ENCODE measurements at regions not wholly inside any gene's neighbourhood (a gene's known extent, or its start where the extent isn't known, plus 50 kb on each side); places are given as distances from the start of the nearest gene placed in this dataset.

- in situ Hi-C loops (cut with HindIII; ENCODE audit: low sequenced_read_pairs): no loop called here
Measured at GRCh38 chr4:152168987-152169616, 366.8 kb downstream of the FBXW7 start.

GRCh38 chr4:152166567-152166966 is 369.3 kb downstream of the FBXW7 start:
- in situ Hi-C loops (cut with HindIII; ENCODE audit: low sequenced_read_pairs): no loop called here
- no peak for DNase-seq (ENCODE audit: low spot score)

More at GRCh38 chr4:152168987-152169616, 366.8 kb downstream of the FBXW7 start:
- DNase-seq (ENCODE audit: low spot score): no peak

GRCh38 chr4:152165846-152166245 is 370.0 kb downstream of the FBXW7 start:
- no peak for DNase-seq (ENCODE audit: low spot score)
- in situ Hi-C loops (cut with HindIII; ENCODE audit: low sequenced_read_pairs): no loop called here

GRCh38 chr4:152165146-152165545 is 370.7 kb downstream of the FBXW7 start:
- no peak for DNase-seq (ENCODE audit: low spot score)
- in situ Hi-C loops (cut with HindIII; ENCODE audit: low sequenced_read_pairs): no loop called here

- no peak for DNase-seq (ENCODE audit: low spot score)
- in situ Hi-C loops (cut with HindIII; ENCODE audit: low sequenced_read_pairs): no loop called here
Measured at GRCh38 chr4:152164561-152164960, 371.3 kb downstream of the FBXW7 start.

GRCh38 chr4:152162331-152162697 is 373.6 kb downstream of the FBXW7 start:
- no peak for DNase-seq (ENCODE audit: low spot score)
- in situ Hi-C loops (cut with HindIII; ENCODE audit: low sequenced_read_pairs): no loop called here

GRCh38 chr4:152161676-152162330 is 374.1 kb downstream of the FBXW7 start:
- in situ Hi-C loops (cut with HindIII; ENCODE audit: low sequenced_read_pairs): no loop called here
- DNase-seq (ENCODE audit: low spot score): no peak

- no peak for DNase-seq (ENCODE audit: low spot score)
- in situ Hi-C loops (cut with HindIII; ENCODE audit: low sequenced_read_pairs): no loop called here
Measured at GRCh38 chr4:152160225-152160800, 375.6 kb downstream of the FBXW7 start.

- in situ Hi-C loops (cut with HindIII; ENCODE audit: low sequenced_read_pairs): no loop called here
- DNase-seq (ENCODE audit: low spot score): no peak
Measured at GRCh38 chr4:152159773-152160172, 376.1 kb downstream of the FBXW7 start.

- no peak for DNase-seq (ENCODE audit: low spot score)
- in situ Hi-C loops (cut with HindIII; ENCODE audit: low sequenced_read_pairs): no loop called here
Measured at GRCh38 chr4:152158225-152158624, 377.7 kb downstream of the FBXW7 start.

GRCh38 chr4:152157629-152158028 is 378.3 kb downstream of the FBXW7 start:
- no peak for DNase-seq (ENCODE audit: low spot score)
- in situ Hi-C loops (cut with HindIII; ENCODE audit: low sequenced_read_pairs): no loop called here

- in situ Hi-C loops (cut with HindIII; ENCODE audit: low sequenced_read_pairs): no loop called here
- DNase-seq (ENCODE audit: low spot score): no peak
Measured at GRCh38 chr4:152156442-152156841, 379.4 kb downstream of the FBXW7 start.

GRCh38 chr4:152155070-152155469 is 380.8 kb downstream of the FBXW7 start:
- in situ Hi-C loops (cut with HindIII; ENCODE audit: low sequenced_read_pairs): no loop called here
- DNase-seq (ENCODE audit: low spot score): no peak

GRCh38 chr4:152154433-152154832 is 381.5 kb downstream of the FBXW7 start:
- in situ Hi-C loops (cut with HindIII; ENCODE audit: low sequenced_read_pairs): no loop called here
- no peak for DNase-seq (ENCODE audit: low spot score)

- in situ Hi-C loops (cut with HindIII; ENCODE audit: low sequenced_read_pairs): no loop called here
- no peak for DNase-seq (ENCODE audit: low spot score)
Measured at GRCh38 chr4:152153476-152154270, 382.2 kb downstream of the FBXW7 start.

GRCh38 chr4:152150214-152150613 is 385.7 kb downstream of the FBXW7 start:
- in situ Hi-C loops (cut with HindIII; ENCODE audit: low sequenced_read_pairs): no loop called here
- DNase-seq (ENCODE audit: low spot score): no peak

- in situ Hi-C loops (cut with HindIII; ENCODE audit: low sequenced_read_pairs): no loop called here
- no peak for DNase-seq (ENCODE audit: low spot score)
Measured at GRCh38 chr4:152149745-152150144, 386.1 kb downstream of the FBXW7 start.

- DNase-seq (ENCODE audit: low spot score): peak; percentile 23
- in situ Hi-C loops (cut with HindIII; ENCODE audit: low sequenced_read_pairs): no loop called here
Measured at GRCh38 chr4:152148057-152148456, 387.2 kb upstream of the GATB start.

GRCh38 chr4:152146244-152146643 is 385.4 kb upstream of the GATB start:
- in situ Hi-C loops (cut with HindIII; ENCODE audit: low sequenced_read_pairs): no loop called here

GRCh38 chr4:152143806-152144205 is 383.0 kb upstream of the GATB start:
- in situ Hi-C loops (cut with HindIII; ENCODE audit: low sequenced_read_pairs): no loop called here
- no peak for DNase-seq (ENCODE audit: low spot score)

More at GRCh38 chr4:152146244-152146643, 385.4 kb upstream of the GATB start:
- DNase-seq (ENCODE audit: low spot score): no peak
